Esophagus squamous epithelium (tissue), 5 donors: ENCODE measurements at regions not wholly inside any gene's neighbourhood (a gene's known extent, or its start where the extent isn't known, plus 50 kb on each side); places are given as distances from the start of the nearest gene placed in this dataset.

Experiments
- DNase-seq: peaks from one replicate; lab custom pipeline; 2025; lab: John Stamatoyannopoulos, UW
- H3K27ac ChIP-seq, 4 donors: fragments of 200-600 bp; sonication (generic); one replicate each; pipeline ENCODE4 v1.5.1; 2016 to 2019; ENCODE audit warnings: mild to moderate bottlenecking in 1 of 4
- H3K27me3 ChIP-seq, 4 donors: fragments of 200-600 bp; sonication (generic); 1 replicate in 3 of 4; 2 replicates in 1 of 4; pipeline versions ENCODE4 v1.5.1 to v1.6.0; 2017 to 2021; ENCODE audit warnings: antibody characterized with exemption in 1 of 4
- H3K36me3 ChIP-seq, 3 donors: fragments of 200-600 bp; sonication (generic); one replicate each; pipeline ENCODE4 v1.5.1; 2016 to 2019
- H3K4me1 ChIP-seq, 3 donors: fragments of 200-600 bp; sonication (generic); one replicate each; pipeline ENCODE4 v1.5.1; 2017 to 2019
- H3K4me3 ChIP-seq, 4 donors: fragments of 200-600 bp; sonication (generic); 1 replicate in 3 of 4; 2 replicates in 1 of 4; pipeline ENCODE4 v1.5.1; 2016 to 2019; ENCODE audit warnings: mild to moderate bottlenecking in 2 of 4, moderate library complexity in 1 of 4
- H3K9me3 ChIP-seq, 3 donors: fragments of 200-600 bp; sonication (generic); one replicate each; pipeline ENCODE4 v1.5.1; 2016 to 2019
- CTCF ChIP-seq, 6 experiments: fragments of 450-650 bp in 4 of 6; fragments of 200-600 bp in 2 of 6; sonication (generic) in 2 of 6; IDR thresholded peaks; one replicate each; pipeline ENCODE4 v1.5.1; 2016 to 2019; ENCODE audit warnings: antibody characterized with exemption in 6 of 6, mild to moderate bottlenecking in 4 of 6, moderate library complexity in 4 of 6
- POLR2A ChIP-seq, 4 donors: fragments of 450-650 bp; IDR thresholded peaks; one replicate each; pipeline ENCODE4 v1.6.1; 2017; ENCODE audit warnings: antibody characterized with exemption in 4 of 4, mild to moderate bottlenecking in 4 of 4, moderate library complexity in 3 of 4
- WGBS, 2 donors: methylation state at CpG; one replicate each; pipeline ENCODE4 v1.1.5; 2018; 5-methylcytosine and 5-hydroxymethylcytosine counted together
- intact Hi-C: fragments of 100-400 bp; cut with DNase I; formaldehyde crosslinking; loops from one replicate; pipeline ENCODE4 v1.15.0; 2022
- donor health status: DM: yes; HTN: yes; CAD: no.

- TF ChIP-seq POLR2A (IDR thresholded peaks at IDR 0.05) (no peak), CTCF (IDR thresholded peaks at IDR 0.05) (no peak)
- intact Hi-C loops: no loop called here
- H3K4me3 ChIP-seq: no peak overlapping the region
- WGBS, 2 donors: 16 to 37% methylated on average over 8 of the region's 8 CpGs
- no peaks in the 10 kb centered on the region for H3K9me3 ChIP-seq
- peaks cover 0 to 9% (median 0%) of the 10 kb centered on the region in 3 donors for H3K4me1 ChIP-seq
- H3K36me3 ChIP-seq: no peaks in the 10 kb centered on the region
- H3K27me3 ChIP-seq: peaks cover 0 to 32% (median 0%) of the 10 kb centered on the region in 4 donors
- no peak overlapping the region for H3K27ac ChIP-seq
- DNase-seq: no peak
Observed at GRCh38 chr16:51577621-51578303, 426.7 kb upstream of the SALL1 start.

GRCh38 chr16:51576498-51577195 lies 425.6 kb upstream of the SALL1 start:
- Histone ChIP-seq H3K4me1 (peaks cover 0 to 9% (median 0%) of the 10 kb centered on the region in 3 donors), H3K9me3 (no peaks in the 10 kb centered on the region), H3K4me3 (no peak overlapping the region), H3K27ac (no peak overlapping the region), H3K36me3 (no peaks in the 10 kb centered on the region), H3K27me3 (peaks cover 0 to 43% (median 0%) of the 10 kb centered on the region in 4 donors)
- TF ChIP-seq CTCF (IDR thresholded peaks at IDR 0.05) (no peak), POLR2A (IDR thresholded peaks at IDR 0.05) (no peak)
- no peak for DNase-seq
- WGBS, 2 donors: 73 to 83% methylated on average over 8 of the region's 8 CpGs
- intact Hi-C loops: no loop called here

- DNase-seq: no peak
- Histone ChIP-seq H3K36me3 (no peaks in the 10 kb centered on the region), H3K27ac (no peak overlapping the region), H3K4me3 (no peak overlapping the region), H3K27me3 (peaks cover 0 to 46% (median 0%) of the 10 kb centered on the region in 4 donors), H3K9me3 (no peaks in the 10 kb centered on the region), H3K4me1 (peaks cover 0 to 17% (median 0%) of the 10 kb centered on the region in 3 donors)
- 67 to 81% methylated on average over 5 of the region's 5 CpGs for WGBS, 2 donors
- intact Hi-C loops: no loop called here
- no peak for TF ChIP-seq POLR2A (IDR thresholded peaks at IDR 0.05)
- no peak for TF ChIP-seq CTCF (IDR thresholded peaks at IDR 0.05)
Observed at GRCh38 chr16:51573191-51573590, 422.1 kb upstream of the SALL1 start.

GRCh38 chr16:51569203-51569931 lies 418.3 kb upstream of the SALL1 start:
- 44 to 49% methylated on average over 5 of the region's 5 CpGs for WGBS, 2 donors
- Histone ChIP-seq H3K27me3 (peaks cover 0 to 24% (median 0%) of the 10 kb centered on the region in 4 donors), H3K4me3 (no peak overlapping the region), H3K9me3 (no peaks in the 10 kb centered on the region), H3K4me1 (peaks cover 0 to 9% (median 0%) of the 10 kb centered on the region in 3 donors), H3K27ac (no peak overlapping the region), H3K36me3 (no peaks in the 10 kb centered on the region)
- no peak for TF ChIP-seq CTCF (IDR thresholded peaks at IDR 0.05)
- no peak for TF ChIP-seq POLR2A (IDR thresholded peaks at IDR 0.05)
- no peak for DNase-seq
- intact Hi-C loops: no loop called here
